Lower lobe of right lung (tissue), 2 donors: ENCODE measurements at regions not wholly inside any gene's neighbourhood (a gene's known extent, or its start where the extent isn't known, plus 50 kb on each side); places are given as distances from the start of the nearest gene placed in this dataset.

Experiments used
- ATAC-seq, 2 donors: fragments of 200-7000 bp; cut with Tn5 transposase; one replicate each; pipeline ENCODE4 v1.9.1; 2020 to 2022; ENCODE audit warnings: mild to moderate bottlenecking in 2 of 2, moderate library complexity in 2 of 2
- DNase-seq: peaks from one replicate; pipeline ENCODE4 v3.0.0-alpha.2; 2020
- H3K27ac ChIP-seq: fragments of 200-600 bp; one replicate; pipeline ENCODE4 v1.8.0; 2022
- H3K27me3 ChIP-seq: fragments of 200-600 bp; one replicate; pipeline ENCODE4 v1.8.0; 2022; ENCODE audit warnings: low read depth
- H3K36me3 ChIP-seq: fragments of 200-600 bp; one replicate; pipeline ENCODE4 v1.8.0; 2022; ENCODE audit warnings: mild to moderate bottlenecking
- H3K4me1 ChIP-seq: fragments of 200-600 bp; one replicate; pipeline ENCODE4 v1.8.0; 2022
- H3K4me3 ChIP-seq: fragments of 200-600 bp; one replicate; pipeline ENCODE4 v1.8.0; 2022; ENCODE audit warnings: mild to moderate bottlenecking
- H3K9me3 ChIP-seq: fragments of 200-600 bp; one replicate; pipeline ENCODE4 v1.8.0; 2022
- intact Hi-C: fragments of 100-400 bp; cut with DNase I; formaldehyde crosslinking; loops from one replicate; pipeline ENCODE4 v1.11.0; 2022
- TF ChIP-seq, protein P1 (sequence below): fragments of 200-600 bp; IDR thresholded peaks from one replicate; pipeline ENCODE4 v1.8.0; 2022; ENCODE audit warnings: antibody characterized with exemption, mild to moderate bottlenecking
- donor health status: DM: no; HTN: yes; CAD: no; lungs with severe emphysema.

DNA sequence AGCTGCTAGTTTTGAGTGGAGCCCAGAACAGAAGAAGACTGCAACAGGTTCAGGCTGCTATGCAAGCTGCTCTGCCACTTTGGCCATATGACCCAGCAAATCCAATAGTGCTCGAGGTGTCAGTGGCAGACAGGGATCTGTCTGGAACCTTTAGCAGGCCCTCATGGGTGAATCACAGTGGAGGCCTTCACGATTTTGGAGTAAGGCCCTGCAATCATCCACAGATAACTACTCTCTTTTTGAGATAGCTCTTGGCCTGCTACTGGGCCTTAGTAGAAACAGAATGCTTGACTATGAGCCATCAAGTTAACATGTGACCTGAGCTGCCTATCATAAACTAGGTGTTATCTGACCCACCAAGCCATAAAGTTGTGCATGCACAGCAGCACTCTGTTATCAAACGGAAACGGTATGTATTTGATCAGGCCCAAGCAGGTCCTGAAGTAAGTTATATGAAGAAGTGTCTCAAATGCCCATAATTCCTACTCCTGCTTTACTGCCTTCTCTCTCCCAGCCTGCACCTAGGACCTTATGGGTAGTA, 116.9 kb upstream of the CCDC196 start:
- no peak for ATAC-seq
- Histone ChIP-seq H3K36me3 (no peaks in the 10 kb centered on the region), H3K4me1 (no peaks in the 10 kb centered on the region), H3K27me3 (no peaks in the 10 kb centered on the region), H3K9me3 (no peaks in the 10 kb centered on the region), H3K27ac (no peak overlapping the region), H3K4me3 (no peak overlapping the region)
- intact Hi-C loops = no loop called here
- TF ChIP-seq, protein P1, sequence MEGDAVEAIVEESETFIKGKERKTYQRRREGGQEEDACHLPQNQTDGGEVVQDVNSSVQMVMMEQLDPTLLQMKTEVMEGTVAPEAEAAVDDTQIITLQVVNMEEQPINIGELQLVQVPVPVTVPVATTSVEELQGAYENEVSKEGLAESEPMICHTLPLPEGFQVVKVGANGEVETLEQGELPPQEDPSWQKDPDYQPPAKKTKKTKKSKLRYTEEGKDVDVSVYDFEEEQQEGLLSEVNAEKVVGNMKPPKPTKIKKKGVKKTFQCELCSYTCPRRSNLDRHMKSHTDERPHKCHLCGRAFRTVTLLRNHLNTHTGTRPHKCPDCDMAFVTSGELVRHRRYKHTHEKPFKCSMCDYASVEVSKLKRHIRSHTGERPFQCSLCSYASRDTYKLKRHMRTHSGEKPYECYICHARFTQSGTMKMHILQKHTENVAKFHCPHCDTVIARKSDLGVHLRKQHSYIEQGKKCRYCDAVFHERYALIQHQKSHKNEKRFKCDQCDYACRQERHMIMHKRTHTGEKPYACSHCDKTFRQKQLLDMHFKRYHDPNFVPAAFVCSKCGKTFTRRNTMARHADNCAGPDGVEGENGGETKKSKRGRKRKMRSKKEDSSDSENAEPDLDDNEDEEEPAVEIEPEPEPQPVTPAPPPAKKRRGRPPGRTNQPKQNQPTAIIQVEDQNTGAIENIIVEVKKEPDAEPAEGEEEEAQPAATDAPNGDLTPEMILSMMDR = no peak
- DNase-seq = no peak

DNA sequence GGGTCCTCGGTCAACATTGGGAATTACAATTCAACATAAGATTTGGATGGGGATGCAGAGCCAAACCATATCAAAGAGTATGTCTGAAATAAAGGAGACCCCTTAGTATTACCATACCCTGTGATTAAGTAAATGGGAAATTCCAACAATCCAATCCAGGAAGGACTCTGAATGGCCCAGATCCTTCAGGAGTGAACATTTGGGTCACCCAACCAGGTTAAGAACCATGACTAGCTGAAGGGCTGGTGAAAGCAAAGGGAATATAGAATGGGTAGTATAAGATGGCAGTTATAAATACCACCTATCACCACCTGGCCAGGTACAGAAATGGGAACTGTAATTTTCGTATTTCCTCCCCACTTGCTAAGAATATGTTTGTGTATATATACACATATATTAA, 114.4 kb upstream of the CCDC196 start:
- Histone ChIP-seq H3K4me1 (no peaks in the 10 kb centered on the region), H3K27me3 (no peaks in the 10 kb centered on the region), H3K36me3 (no peaks in the 10 kb centered on the region), H3K9me3 (no peaks in the 10 kb centered on the region), H3K4me3 (no peak overlapping the region), H3K27ac (no peak overlapping the region)
- TF ChIP-seq, protein P1 = no peak
- intact Hi-C loops = no loop called here
- ATAC-seq (no peak), DNase-seq (no peak)

DNA sequence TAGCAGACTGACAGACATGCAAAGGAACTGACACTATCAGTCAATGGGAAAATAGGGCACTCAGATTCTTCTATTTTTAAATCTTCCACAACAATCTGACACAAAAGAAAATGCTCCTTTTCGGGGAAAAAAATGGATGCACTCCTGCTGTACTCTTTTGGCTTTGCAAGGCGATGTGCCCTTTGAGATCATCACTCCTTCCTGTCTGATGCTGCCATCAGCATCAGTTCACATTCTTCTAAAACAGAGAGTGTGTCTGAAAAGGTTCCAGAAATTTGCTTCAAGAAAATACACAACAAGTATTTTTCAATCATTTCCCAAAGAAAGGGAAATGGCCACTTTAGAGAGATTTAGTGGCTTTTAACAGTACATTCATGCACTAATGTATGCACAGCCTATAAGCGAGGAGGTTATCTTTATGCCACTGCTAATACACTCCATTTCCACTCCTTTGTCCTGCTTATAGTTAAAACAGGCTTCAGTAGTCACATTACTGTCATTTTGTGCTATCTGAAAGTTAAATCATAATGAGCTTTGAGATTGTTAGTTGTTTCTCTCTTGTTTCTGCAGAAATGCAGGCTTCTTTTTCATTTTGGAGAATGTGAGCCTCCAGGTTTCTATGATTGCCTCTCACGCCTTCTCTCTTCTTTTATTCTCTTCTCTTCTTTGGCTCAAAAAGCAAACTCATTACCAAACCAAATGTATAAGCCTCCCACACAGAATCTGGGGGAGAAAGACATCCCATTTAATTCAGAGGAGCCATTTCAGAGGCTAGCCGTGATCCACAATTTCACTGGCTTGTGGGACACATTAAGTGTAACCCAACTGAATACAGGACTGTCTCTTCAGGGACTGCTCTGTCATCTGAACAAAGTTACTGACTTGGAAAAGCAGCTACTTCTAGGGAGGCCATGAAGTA, 110.9 kb upstream of the CCDC196 start:
- DNase-seq (no peak), ATAC-seq (no peak)
- no peaks in the 10 kb centered on the region for H3K4me1 ChIP-seq
- H3K9me3 ChIP-seq = no peaks in the 10 kb centered on the region
- H3K27me3 ChIP-seq = no peaks in the 10 kb centered on the region
- TF ChIP-seq, protein P1 = no peak
- intact Hi-C loops = no loop called here
- no peak overlapping the region for H3K4me3 ChIP-seq
- no peaks in the 10 kb centered on the region for H3K36me3 ChIP-seq
- no peak overlapping the region for H3K27ac ChIP-seq

DNA sequence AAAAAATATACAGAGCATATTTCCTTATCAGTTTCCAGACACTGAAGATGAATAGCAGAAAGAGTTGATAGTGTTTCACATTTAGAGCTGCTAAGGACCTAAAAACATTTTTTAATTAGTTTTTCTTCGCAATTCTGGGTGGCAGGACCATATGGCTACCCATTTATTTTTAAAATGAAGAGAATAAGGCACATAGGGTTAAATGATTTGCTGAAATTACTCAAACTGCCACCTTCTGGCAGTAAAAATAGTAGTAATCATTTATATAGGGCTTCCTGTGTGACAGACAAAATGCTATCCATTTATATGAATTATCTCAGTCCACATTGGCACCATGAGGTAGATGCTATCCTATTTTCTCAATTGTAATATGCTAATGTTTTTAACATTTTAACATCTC, 108.6 kb upstream of the CCDC196 start:
- Histone ChIP-seq H3K36me3 (no peaks in the 10 kb centered on the region), H3K9me3 (no peaks in the 10 kb centered on the region), H3K27ac (no peak overlapping the region), H3K27me3 (no peaks in the 10 kb centered on the region), H3K4me3 (no peak overlapping the region), H3K4me1 (no peaks in the 10 kb centered on the region)
- TF ChIP-seq, protein P1 = no peak
- intact Hi-C loops = no loop called here
- DNase-seq = no peak
- ATAC-seq = no peak

DNA sequence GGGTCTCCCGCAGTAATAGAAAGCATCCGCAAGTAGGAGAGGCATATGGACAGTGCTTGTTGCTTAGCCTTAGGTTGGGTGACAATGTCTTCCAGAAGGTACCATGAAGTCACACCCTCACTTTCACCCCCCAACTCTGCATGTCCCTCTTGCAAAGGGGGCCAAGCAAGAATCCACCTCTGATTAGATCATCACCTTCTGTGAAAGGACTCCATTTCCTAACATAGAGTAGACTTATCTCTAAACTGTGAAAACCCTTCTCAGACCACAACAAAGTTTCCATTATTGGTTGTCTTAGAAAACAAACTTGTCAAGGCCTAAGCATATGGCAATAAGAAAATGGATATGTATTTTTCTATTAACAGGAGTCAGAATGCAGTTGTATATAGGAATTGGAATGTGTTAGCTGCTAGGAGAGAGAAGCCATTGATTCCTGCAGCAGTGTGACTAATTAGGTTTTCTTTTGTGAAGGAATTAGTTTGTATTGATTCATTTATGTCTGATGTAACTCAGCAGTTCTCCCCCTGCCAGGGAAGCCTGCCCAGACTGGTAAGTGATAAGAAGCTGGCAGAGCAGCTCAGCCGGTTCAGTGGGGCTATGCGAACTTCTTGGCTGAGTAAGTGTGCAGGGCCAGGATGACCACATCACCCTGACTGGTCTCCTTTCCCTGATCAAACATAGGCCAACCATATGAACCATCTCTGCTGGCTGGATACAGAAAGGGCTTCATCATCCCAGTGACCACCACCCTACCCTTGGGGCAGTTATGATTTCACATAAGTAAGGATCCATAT, 107.3 kb upstream of the CCDC196 start:
- no peak for DNase-seq
- TF ChIP-seq, protein P1 = no peak

More for the DNA sequence above, 107.3 kb upstream of the CCDC196 start:
- Histone ChIP-seq H3K9me3 (no peaks in the 10 kb centered on the region), H3K4me1 (no peaks in the 10 kb centered on the region), H3K4me3 (no peak overlapping the region), H3K27ac (no peak overlapping the region), H3K27me3 (no peaks in the 10 kb centered on the region), H3K36me3 (no peaks in the 10 kb centered on the region)
- intact Hi-C loops = no loop called here
- ATAC-seq = peak in 1 of 2 donors; percentile 31
